Superior temporal gyrus (tissue), 1 donor: ENCODE measurements at regions not wholly inside any gene's neighbourhood (a gene's known extent, or its start where the extent isn't known, plus 50 kb on each side); places are given as distances from the start of the nearest gene placed in this dataset.

ENCODE experiments used
- DNase-seq: peaks from one replicate; pipeline ENCODE4 v3.0.0-alpha.2; 2016; ENCODE audit errors: extremely low spot score

- DNase-seq: no peak
Observed at GRCh38 chr20:24060851-24061590, 72.4 kb upstream of the GGTLC1 start.

GRCh38 chr20:24059174-24059573 lies 70.6 kb upstream of the GGTLC1 start:
- DNase-seq: no peak

- DNase-seq: no peak
Observed at GRCh38 chr20:24056491-24056890, 67.9 kb upstream of the GGTLC1 start.

DNA sequence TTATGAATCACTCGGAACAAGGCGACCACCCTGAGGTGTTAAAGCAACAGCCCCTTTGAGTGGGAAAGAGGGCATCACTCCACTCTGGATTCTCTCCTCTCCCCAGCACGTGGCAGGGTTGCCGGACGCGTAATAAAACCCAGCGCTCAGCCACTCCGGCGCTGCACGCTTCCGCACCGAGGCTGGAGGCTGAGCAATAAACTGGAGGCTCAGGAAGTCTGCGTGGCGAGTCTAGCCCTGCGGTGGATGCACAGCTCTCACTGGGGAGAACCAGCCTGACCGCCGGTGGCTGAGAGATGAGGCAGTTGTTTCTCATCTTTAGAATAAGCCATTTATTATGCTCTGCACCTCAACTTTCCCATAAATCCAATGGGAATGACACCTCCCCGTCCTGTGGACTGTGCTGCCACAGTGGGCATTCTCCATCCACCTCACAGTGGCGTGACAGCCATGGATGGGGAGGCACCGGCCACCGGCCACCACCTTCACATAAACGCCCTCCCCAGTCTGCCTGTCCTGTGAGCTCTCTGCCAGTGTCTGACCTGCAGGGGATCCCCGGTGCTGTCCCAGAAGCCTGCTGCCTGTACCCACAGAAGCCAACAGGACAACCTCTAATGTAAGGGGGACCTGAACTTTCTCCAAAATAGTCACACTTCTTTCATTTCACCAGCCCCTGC lies 64.2 kb upstream of the GGTLC1 start:
- DNase-seq: no peak

DNA sequence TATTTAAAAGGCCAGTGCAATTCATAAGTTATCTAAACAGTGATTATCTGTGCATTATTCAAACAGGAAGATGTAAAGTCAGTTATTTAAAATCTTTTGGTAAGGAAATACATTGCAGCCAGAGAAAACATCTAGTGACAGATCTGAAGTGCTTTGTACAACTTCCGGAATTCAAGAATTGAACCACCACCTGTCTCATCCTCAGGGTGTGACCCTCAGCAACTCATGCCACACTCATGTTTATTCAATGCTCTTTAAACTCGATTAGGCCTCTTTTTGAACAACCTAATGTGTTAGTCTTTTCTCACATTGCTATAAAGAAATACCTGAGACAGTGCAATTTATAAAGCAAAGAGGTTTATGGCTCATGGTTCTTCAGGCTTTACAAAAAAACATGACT lies 62.6 kb upstream of the GGTLC1 start:
- no peak for DNase-seq

GRCh38 chr20:24050119-24050518 lies 61.5 kb upstream of the GGTLC1 start:
- no peak for DNase-seq

DNA sequence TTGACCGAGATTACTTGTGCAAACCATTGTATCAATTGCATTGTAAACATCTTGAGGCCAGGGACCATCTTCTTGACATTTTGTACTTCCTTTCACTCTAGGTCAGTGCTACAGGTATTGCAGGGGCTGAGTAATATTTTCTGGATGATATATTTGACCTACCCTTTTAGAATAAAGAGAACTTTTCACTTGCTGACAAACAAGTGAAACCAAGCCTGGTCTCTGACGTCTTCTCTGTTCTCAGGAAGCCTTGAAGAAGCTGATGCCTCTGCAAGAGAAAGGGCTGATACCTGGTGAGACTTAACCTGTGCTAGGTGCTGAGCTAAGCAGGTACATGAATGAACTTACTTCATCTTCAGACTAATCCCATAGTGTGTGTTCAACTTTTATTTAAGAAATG lies 60.5 kb upstream of the GGTLC1 start:
- DNase-seq: no peak

DNA sequence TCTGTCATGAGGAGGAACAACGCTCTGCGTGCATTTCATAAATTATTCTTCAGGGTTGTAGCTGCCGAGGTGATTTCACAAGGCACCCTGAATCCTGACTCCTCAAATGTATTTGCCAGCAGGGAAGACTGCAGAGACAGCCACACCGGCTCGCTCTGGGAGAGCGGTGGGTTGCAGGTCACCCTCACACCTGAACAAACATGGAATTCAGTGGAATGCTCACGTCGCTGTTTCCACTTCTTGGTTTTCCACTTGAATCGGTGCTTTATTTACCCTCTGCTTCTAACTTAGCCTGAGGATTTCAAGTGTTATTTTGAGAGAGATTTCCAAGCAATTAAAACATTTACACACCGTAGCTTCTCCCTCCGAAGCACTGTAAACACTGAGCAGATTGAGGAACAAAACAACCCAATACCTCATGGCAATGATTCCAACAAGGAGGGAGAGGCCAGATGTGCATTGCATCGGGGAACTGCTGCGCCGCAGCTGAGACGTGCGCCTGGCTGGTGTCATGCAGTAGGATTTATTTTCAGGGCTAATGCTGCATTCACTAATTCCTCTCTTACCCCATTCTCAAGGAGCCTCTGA lies 59.5 kb upstream of the GGTLC1 start:
- DNase-seq: no peak

DNA sequence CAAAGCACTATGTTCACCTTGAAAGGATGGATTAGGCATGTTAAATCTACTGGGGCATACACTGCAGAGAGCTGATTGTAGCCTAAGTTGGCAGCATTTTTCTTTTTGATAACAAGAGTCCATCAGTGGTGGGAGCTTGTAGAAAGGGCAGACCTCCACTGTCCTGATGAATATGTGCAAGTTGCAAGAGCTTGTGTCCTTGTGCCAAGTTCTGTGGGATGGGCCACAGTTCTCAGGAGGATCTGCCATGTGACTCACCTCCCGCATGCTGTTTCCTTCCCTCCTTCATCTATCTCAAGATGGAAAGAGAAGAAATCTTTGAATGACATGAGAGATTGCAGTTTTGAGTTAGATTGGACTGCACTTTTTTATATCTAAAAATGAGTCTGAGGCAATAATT lies 58.3 kb upstream of the GGTLC1 start:
- no peak for DNase-seq

DNA sequence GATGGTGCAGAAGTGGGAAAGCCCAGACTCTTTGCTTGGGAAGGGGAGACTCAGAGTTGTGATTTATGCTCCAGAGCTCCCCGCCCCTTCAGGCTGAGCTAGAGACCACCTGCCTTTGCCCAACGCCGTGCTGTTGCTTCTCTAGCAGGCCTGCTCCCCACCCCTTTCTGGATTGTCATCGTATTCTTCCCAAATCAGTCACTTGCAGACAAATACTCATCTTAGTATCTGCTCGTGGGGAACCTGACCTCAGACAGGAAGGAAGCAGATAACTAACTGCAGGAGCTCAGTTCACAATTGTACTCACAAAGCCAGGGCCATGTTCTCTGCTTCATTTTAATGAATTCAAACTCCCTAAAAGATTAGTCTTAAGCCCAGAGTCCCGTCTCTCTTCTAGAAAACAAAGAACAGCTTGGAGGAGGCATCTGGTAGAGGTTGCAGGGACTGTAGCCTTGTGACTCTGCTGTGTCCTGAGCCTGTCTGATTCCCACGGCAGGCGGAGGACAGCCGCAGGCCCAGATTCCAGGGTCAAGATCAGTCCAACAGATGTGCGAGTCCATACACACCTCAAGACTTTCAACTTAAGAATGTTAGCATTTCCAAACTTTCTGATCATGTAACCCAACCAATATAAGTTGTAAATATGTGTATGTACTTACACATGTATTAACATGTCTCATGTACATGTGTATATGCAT lies 57.2 kb upstream of the GGTLC1 start:
- no peak for DNase-seq

DNA sequence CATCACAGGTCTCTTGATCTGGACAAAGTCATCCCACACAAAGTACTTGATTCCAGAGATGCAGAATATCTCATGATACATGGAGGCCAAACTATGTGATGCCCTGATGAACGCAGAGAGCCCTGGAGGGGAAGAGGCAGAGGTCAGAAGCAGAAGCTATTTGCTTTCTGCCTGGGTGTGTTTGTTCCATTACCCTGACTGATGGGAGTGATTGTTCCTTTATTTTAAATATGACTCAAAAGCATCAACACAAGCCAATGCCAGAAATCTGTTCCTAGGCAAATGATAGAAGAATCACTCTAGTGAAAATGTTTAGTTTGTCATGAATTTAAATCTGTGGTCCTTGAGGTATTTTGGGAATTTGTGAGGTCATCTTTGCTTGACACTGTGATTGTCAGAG lies 54.7 kb upstream of the GGTLC1 start:
- no peak for DNase-seq

GRCh38 chr20:24042646-24043045 lies 54.1 kb upstream of the GGTLC1 start:
- no peak for DNase-seq

GRCh38 chr20:24040896-24041459 lies 52.4 kb upstream of the GGTLC1 start:
- no peak for DNase-seq

- no peak for DNase-seq
Observed at GRCh38 chr20:24039196-24039595, 50.6 kb upstream of the GGTLC1 start.
